DND-41 (cell line): ENCODE measurements at regions not wholly inside any gene's neighbourhood (a gene's known extent, or its start where the extent isn't known, plus 50 kb on each side); places are given as distances from the start of the nearest gene placed in this dataset.

Experiments used
- CTCF ChIP-seq: IDR thresholded peaks from 2 replicates; pipeline ENCODE4 v1.5.1; 2012; ENCODE audit warnings: borderline replicate concordance, low read length, moderate library complexity, mild to moderate bottlenecking; ENCODE audit not compliant: poor library complexity, severe bottlenecking; ENCODE audit errors: extremely low read depth
- EZH2 ChIP-seq: IDR thresholded peaks from 3 replicates; pipeline ENCODE4 v1.6.1; 2012; ENCODE audit warnings: borderline replicate concordance, low read depth, mild to moderate bottlenecking, moderate library complexity, low read length, inconsistent platforms; ENCODE audit not compliant: severe bottlenecking

GRCh38 chr2:185674232-185674631 is 64.4 kb upstream of the FSIP2 start:
- TF ChIP-seq CTCF (no peak), EZH2 (no peak)
